Lung (tissue), 11 donors: ENCODE measurements at regions not wholly inside any gene's neighbourhood (a gene's known extent, or its start where the extent isn't known, plus 50 kb on each side); places are given as distances from the start of the nearest gene placed in this dataset.
A peak's percentile ranks its signal among the peaks of the same experiment; 100 is the strongest.

ENCODE experiments used
- ATAC-seq: fragments of 200-7000 bp; cut with Tn5 transposase; one replicate; pipeline ENCODE4 v1.9.1; 2020; ENCODE audit warnings: moderate number of reproducible peaks; ENCODE audit not compliant: insufficient read depth, low FRiP score
- DNase-seq, 3 donors: peaks; one replicate each; pipeline ENCODE4 v3.0.0-alpha.2; 2013 to 2017
- H3K27ac ChIP-seq, 2 donors: one replicate each; pipeline ENCODE4 v1.5.1; 2013; ENCODE audit warnings: mild to moderate bottlenecking in 2 of 2, moderate library complexity in 2 of 2, control low read depth in 1 of 2, inconsistent platforms in 1 of 2, low read depth in 1 of 2, low read length in 1 of 2
- H3K27me3 ChIP-seq, 3 donors: one replicate each; pipeline ENCODE4 v1.5.1; 2013; ENCODE audit warnings: low read length in 2 of 3; ENCODE audit not compliant: control insufficient read depth in 3 of 3, insufficient read depth in 3 of 3
- H3K36me3 ChIP-seq, 4 donors: one replicate each; pipeline ENCODE4 v1.5.1; 2013; ENCODE audit warnings: low read length in 4 of 4, mild to moderate bottlenecking in 1 of 4, moderate library complexity in 1 of 4; ENCODE audit not compliant: control insufficient read depth in 4 of 4, insufficient read depth in 4 of 4
- H3K4me1 ChIP-seq, 5 donors: one replicate each; pipeline ENCODE4 v1.5.1; 2013; ENCODE audit warnings: low read length in 5 of 5, mild to moderate bottlenecking in 2 of 5, moderate library complexity in 1 of 5; ENCODE audit not compliant: control insufficient read depth in 5 of 5, insufficient read depth in 5 of 5
- H3K4me3 ChIP-seq: one replicate; pipeline ENCODE4 v1.5.1; 2013; ENCODE audit warnings: mild to moderate bottlenecking, control low read depth, moderate library complexity
- H3K9ac ChIP-seq, 2 donors: one replicate each; pipeline ENCODE4 v1.5.1; 2013; ENCODE audit warnings: low read length in 2 of 2, control low read depth in 1 of 2; ENCODE audit not compliant: insufficient read depth in 1 of 2
- H3K9me3 ChIP-seq, 4 donors: one replicate each; pipeline ENCODE4 v1.5.1; 2013; ENCODE audit warnings: low read length in 3 of 4, mild to moderate bottlenecking in 1 of 4, moderate library complexity in 1 of 4; ENCODE audit not compliant: control insufficient read depth in 4 of 4, insufficient read depth in 3 of 4
- WGBS, 2 donors: extraction: QIAGEN DNeasy Blood & Tissue Kit; methylation state at CpG; one replicate each; pipeline ENCODE4 v1.1.7; 2013; 5-methylcytosine and 5-hydroxymethylcytosine counted together
- TF ChIP-seq, protein P1 (sequence below): IDR thresholded peaks from 2 replicates; pipeline ENCODE4 v1.5.1; 2012; ENCODE audit warnings: mild to moderate bottlenecking; ENCODE audit errors: control extremely low read depth, extremely low read depth
- donor health status: control.
- donor health status: control.
- donor health status: Bipolar disorder and iron deficiency.
- donor health status: healthy.
- donor health status: DM: yes; HTN: yes; CAD: no.

DNA sequence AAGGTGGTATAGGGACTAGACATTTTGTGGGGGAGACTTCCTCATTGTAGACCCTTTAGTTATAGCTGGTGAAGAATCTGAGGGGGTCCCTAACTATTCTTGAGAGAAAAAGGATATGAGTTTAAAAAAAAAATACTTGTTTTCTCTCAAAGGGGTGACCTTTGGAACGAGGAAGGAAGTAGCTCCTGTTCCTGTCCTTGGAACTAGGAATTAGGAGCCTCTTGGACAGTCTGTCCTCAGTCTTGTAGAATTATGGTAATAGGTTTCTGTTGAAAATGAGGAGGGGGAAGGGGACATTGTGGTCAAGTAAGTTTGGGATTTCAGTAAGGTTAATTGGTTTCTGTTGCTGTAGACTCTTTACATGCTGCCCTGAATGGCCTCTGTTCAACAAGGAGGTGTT, 56.5 kb downstream of the PLEKHG1 start:
- Histone ChIP-seq H3K4me1 (peaks cover 0 to 5% (median 4%) of the 10 kb centered on the region in 5 donors), H3K9ac (no peak overlapping the region), H3K27ac (no peak overlapping the region), H3K4me3 (no peak overlapping the region), H3K36me3 (no peaks in the 10 kb centered on the region), H3K9me3 (no peaks in the 10 kb centered on the region), H3K27me3 (no peaks in the 10 kb centered on the region)
- ATAC-seq (no peak), DNase-seq (no peak)
- TF ChIP-seq, protein P1, sequence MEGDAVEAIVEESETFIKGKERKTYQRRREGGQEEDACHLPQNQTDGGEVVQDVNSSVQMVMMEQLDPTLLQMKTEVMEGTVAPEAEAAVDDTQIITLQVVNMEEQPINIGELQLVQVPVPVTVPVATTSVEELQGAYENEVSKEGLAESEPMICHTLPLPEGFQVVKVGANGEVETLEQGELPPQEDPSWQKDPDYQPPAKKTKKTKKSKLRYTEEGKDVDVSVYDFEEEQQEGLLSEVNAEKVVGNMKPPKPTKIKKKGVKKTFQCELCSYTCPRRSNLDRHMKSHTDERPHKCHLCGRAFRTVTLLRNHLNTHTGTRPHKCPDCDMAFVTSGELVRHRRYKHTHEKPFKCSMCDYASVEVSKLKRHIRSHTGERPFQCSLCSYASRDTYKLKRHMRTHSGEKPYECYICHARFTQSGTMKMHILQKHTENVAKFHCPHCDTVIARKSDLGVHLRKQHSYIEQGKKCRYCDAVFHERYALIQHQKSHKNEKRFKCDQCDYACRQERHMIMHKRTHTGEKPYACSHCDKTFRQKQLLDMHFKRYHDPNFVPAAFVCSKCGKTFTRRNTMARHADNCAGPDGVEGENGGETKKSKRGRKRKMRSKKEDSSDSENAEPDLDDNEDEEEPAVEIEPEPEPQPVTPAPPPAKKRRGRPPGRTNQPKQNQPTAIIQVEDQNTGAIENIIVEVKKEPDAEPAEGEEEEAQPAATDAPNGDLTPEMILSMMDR, result no peak
- 69 to 77% methylated on average over 1 of the region's 1 CpG for WGBS, 2 donors

- ATAC-seq (no peak), DNase-seq (no peak)
- TF ChIP-seq, protein P1, result no peak
- no peaks in the 10 kb centered on the region for H3K9me3 ChIP-seq
- 79 to 82% methylated on average over 1 of the region's 1 CpG for WGBS, 2 donors
- peaks cover 0 to 12% (median 4%) of the 10 kb centered on the region in 5 donors for H3K4me1 ChIP-seq
- no peak overlapping the region for H3K9ac ChIP-seq
- H3K36me3 ChIP-seq, result no peaks in the 10 kb centered on the region
- no peaks in the 10 kb centered on the region for H3K27me3 ChIP-seq
- H3K4me3 ChIP-seq, result no peak overlapping the region
- no peak overlapping the region for H3K27ac ChIP-seq
Observed at GRCh38 chr6:150658421-150658820, 58.7 kb downstream of the PLEKHG1 start.

DNA sequence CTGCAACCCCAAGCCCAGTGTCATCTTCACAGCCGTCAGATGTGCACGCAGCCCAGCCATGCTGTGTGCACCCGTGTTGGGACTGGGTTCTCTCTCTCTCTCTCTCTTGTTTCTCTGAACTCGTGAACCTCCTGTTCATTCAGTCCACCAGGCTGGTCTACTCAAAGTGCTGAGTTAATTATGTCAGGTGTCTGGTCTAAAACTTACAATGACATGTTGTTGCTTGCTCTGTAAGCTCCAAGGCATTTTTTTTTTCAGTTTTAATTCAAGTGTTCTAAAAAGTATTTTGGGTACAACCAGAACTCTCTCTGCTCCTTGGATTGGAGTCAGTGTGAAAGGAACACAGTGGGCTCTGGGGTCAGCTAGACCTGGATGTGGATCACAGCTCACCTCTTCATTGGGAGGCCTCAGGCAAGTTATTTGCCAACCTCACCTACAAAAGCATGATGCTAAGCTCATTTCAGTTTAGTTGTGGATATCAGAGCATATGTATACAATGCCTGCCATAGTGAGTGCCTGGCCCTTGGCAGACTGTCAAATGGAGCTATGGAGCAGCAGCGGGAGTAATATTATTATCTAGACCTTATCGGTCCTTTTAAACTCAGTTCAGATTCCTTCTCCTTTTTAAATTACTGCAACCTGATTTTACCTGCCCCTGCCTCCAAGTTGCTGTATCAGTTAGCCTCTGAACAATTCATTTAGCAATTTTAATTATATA, 59.5 kb downstream of the PLEKHG1 start:
- DNase-seq (peak; percentile 37 to 64 (median 61)), ATAC-seq (no peak)
- H3K27ac ChIP-seq, result no peak overlapping the region
- no peaks in the 10 kb centered on the region for H3K9me3 ChIP-seq
- TF ChIP-seq, protein P1, result no peak
- H3K27me3 ChIP-seq, result no peaks in the 10 kb centered on the region
- H3K4me1 ChIP-seq, result peaks cover 0 to 12% (median 4%) of the 10 kb centered on the region in 5 donors
- no peak overlapping the region for H3K9ac ChIP-seq
- no peaks in the 10 kb centered on the region for H3K36me3 ChIP-seq
- no peak overlapping the region for H3K4me3 ChIP-seq
- 60 to 68% methylated on average over 6 of the region's 6 CpGs for WGBS, 2 donors
